Panc1 (cell line): ENCODE measurements at regions not wholly inside any gene's neighbourhood (a gene's known extent, or its start where the extent isn't known, plus 50 kb on each side); places are given as distances from the start of the nearest gene placed in this dataset.

Experiments used
- POLR2AphosphoS5 ChIP-seq: IDR thresholded peaks from 2 replicates; pipeline ENCODE4 v1.6.1; 2012; ENCODE audit warnings: mild to moderate bottlenecking, low read depth, low read length, moderate library complexity
- TF ChIP-seq, protein P1 (sequence below): fragments of 450-650 bp; IDR thresholded peaks from 2 replicates; pipeline ENCODE4 v1.5.1; 2017; ENCODE audit warnings: mild to moderate bottlenecking
- TF ChIP-seq, protein P2 (sequence below), 2 experiments: IDR thresholded peaks; 2 replicates each; pipeline ENCODE4 v1.6.1; 2011 to 2012; ENCODE audit warnings: low read depth in 2 of 2, control low read depth in 1 of 2, low read length in 1 of 2, mild to moderate bottlenecking in 1 of 2, moderate library complexity in 1 of 2; ENCODE audit not compliant: insufficient read depth in 1 of 2

GRCh38 chr6:138645976-138646640, 127.5 kb upstream of the CCDC28A start:
- TF ChIP-seq, protein P1, sequence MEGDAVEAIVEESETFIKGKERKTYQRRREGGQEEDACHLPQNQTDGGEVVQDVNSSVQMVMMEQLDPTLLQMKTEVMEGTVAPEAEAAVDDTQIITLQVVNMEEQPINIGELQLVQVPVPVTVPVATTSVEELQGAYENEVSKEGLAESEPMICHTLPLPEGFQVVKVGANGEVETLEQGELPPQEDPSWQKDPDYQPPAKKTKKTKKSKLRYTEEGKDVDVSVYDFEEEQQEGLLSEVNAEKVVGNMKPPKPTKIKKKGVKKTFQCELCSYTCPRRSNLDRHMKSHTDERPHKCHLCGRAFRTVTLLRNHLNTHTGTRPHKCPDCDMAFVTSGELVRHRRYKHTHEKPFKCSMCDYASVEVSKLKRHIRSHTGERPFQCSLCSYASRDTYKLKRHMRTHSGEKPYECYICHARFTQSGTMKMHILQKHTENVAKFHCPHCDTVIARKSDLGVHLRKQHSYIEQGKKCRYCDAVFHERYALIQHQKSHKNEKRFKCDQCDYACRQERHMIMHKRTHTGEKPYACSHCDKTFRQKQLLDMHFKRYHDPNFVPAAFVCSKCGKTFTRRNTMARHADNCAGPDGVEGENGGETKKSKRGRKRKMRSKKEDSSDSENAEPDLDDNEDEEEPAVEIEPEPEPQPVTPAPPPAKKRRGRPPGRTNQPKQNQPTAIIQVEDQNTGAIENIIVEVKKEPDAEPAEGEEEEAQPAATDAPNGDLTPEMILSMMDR, result no peak
- TF ChIP-seq POLR2AphosphoS5, result no peak
- TF ChIP-seq, protein P2, sequence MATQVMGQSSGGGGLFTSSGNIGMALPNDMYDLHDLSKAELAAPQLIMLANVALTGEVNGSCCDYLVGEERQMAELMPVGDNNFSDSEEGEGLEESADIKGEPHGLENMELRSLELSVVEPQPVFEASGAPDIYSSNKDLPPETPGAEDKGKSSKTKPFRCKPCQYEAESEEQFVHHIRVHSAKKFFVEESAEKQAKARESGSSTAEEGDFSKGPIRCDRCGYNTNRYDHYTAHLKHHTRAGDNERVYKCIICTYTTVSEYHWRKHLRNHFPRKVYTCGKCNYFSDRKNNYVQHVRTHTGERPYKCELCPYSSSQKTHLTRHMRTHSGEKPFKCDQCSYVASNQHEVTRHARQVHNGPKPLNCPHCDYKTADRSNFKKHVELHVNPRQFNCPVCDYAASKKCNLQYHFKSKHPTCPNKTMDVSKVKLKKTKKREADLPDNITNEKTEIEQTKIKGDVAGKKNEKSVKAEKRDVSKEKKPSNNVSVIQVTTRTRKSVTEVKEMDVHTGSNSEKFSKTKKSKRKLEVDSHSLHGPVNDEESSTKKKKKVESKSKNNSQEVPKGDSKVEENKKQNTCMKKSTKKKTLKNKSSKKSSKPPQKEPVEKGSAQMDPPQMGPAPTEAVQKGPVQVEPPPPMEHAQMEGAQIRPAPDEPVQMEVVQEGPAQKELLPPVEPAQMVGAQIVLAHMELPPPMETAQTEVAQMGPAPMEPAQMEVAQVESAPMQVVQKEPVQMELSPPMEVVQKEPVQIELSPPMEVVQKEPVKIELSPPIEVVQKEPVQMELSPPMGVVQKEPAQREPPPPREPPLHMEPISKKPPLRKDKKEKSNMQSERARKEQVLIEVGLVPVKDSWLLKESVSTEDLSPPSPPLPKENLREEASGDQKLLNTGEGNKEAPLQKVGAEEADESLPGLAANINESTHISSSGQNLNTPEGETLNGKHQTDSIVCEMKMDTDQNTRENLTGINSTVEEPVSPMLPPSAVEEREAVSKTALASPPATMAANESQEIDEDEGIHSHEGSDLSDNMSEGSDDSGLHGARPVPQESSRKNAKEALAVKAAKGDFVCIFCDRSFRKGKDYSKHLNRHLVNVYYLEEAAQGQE (IDR thresholded peaks at IDR 0.05; ENCODE audit: insufficient read depth in 1 of 2, low read depth in 2 of 2, low read length in 1 of 2), result no peak
